HCT116 (cell line): ENCODE measurements at regions not wholly inside any gene's neighbourhood (a gene's known extent, or its start where the extent isn't known, plus 50 kb on each side); places are given as distances from the start of the nearest gene placed in this dataset.
"Not testable (repeated sequence)": the region's sequence is repeated elsewhere in the genome, so short reads cannot be mapped to it uniquely, and the experiment has no call there.

Experiments
- ATAC-seq: fragments of 200-7000 bp; cut with Tn5 transposase; 2 replicates; pipeline ENCODE4 v1.9.1; 2020; ENCODE audit warnings: mild to moderate bottlenecking, moderate library complexity
- BruUV-seq: library from RNA; stranded (reverse); fragments of 400-500 nt; replicated peaks from 2 replicates; lab custom pipeline; 2021; lab: Mats Ljungman, UMichigan
- CTCF ChIA-PET: fragments of 300-600 bp; sonication (Branson Sonifier 250); formaldehyde crosslinking; loops from one replicate; lab custom pipeline; 2021; ENCODE audit warnings: antibody characterized with exemption; lab: Charles Lee
- POLR2A ChIA-PET: fragments of 300-600, 350-600 bp; sonication (Branson Sonifier 250); formaldehyde crosslinking; loops from one replicate; lab custom pipeline; 2021; ENCODE audit warnings: antibody characterized with exemption; lab: Charles Lee
- RAD21 ChIA-PET, 2 experiments: fragments of 300-600 bp; sonication (Branson Sonifier 250); formaldehyde crosslinking; loops; one replicate each; lab custom pipeline; 2023; ENCODE audit warnings: low total read pairs in 2 of 2; ENCODE audit not compliant: uncharacterized antibody in 2 of 2, unreplicated experiment in 2 of 2, low non-redundant PET in 1 of 2; lab: Charles Lee
- DNase-seq: peaks from one replicate; pipeline ENCODE4 v3.0.0-alpha.2; 2010; ENCODE audit warnings: low read depth, low spot score
- H2AFZ ChIP-seq: fragments of 200-600 bp; shearing (Covaris generic), sonication (generic); 2 replicates; pipeline ENCODE4 v1.6.1; 2017; ENCODE audit warnings: low read depth, mixed run types, mixed read lengths, antibody characterized with exemption, low read length; ENCODE audit not compliant: poor library complexity, severe bottlenecking
- H3K27ac ChIP-seq: 2 replicates; pipeline ENCODE4 v1.5.1; 2012; ENCODE audit warnings: low read depth, low read length
- H3K27me3 ChIP-seq: fragments of 200-600 bp; sonication (generic); 2 replicates; pipeline ENCODE4 v1.6.1; 2016; ENCODE audit warnings: mixed run types, low read length, mixed read lengths; ENCODE audit not compliant: insufficient read depth
- H3K36me3 ChIP-seq, 2 experiments: fragments of 200-500 bp in 1 of 2; fragments of 200-600 bp in 1 of 2; sonication (Bioruptor generic) in 1 of 2; sonication (generic) in 1 of 2; 2 replicates each; pipeline versions ENCODE4 v1.5.1 to v1.6.1; 2014 to 2016; ENCODE audit warnings: low read length in 2 of 2, inconsistent platforms in 1 of 2, mixed read lengths in 1 of 2, mixed run types in 1 of 2; ENCODE audit not compliant: insufficient read depth in 2 of 2, control insufficient read depth in 1 of 2
- H3K4me1 ChIP-seq, 2 experiments: fragments of 200-600 bp in 1 of 2; sonication (generic) in 1 of 2; 2 replicates each; pipeline versions ENCODE4 v1.5.1 to v1.6.1; 2012 to 2017; ENCODE audit warnings: low read length in 2 of 2, inconsistent platforms in 1 of 2, mild to moderate bottlenecking in 1 of 2, mixed read lengths in 1 of 2, mixed run types in 1 of 2, moderate library complexity in 1 of 2; ENCODE audit not compliant: insufficient read depth in 2 of 2, control insufficient read depth in 1 of 2
- H3K4me2 ChIP-seq: fragments of 200-600 bp; sonication (generic); 2 replicates; pipeline ENCODE4 v1.6.1; 2017; ENCODE audit warnings: mixed run types, low read length, mixed read lengths
- H3K4me3 ChIP-seq, 2 experiments: fragments of 200-600 bp in 1 of 2; sonication (generic) in 1 of 2; replicated peaks in 1 of 2; 2 replicates each; pipeline ENCODE4 v1.5.1; 2011 to 2016; ENCODE audit warnings: low read length in 2 of 2, control low read depth in 1 of 2, low read depth in 1 of 2, mild to moderate bottlenecking in 1 of 2, mixed read lengths in 1 of 2, mixed run types in 1 of 2
- H3K79me2 ChIP-seq: fragments of 200-600 bp; sonication (generic); 2 replicates; pipeline ENCODE4 v1.6.1; 2017; ENCODE audit warnings: mild to moderate bottlenecking, mixed run types, low read length, moderate library complexity, mixed read lengths; ENCODE audit not compliant: insufficient read depth
- H3K9ac ChIP-seq: fragments of 200-600 bp; sonication (generic); 2 replicates; pipeline ENCODE4 v1.6.1; 2016; ENCODE audit warnings: low read length, mixed read lengths
- H3K9me2 ChIP-seq: fragments of 200-600 bp; sonication (generic), shearing (Covaris generic); 2 replicates; pipeline ENCODE4 v1.6.1; 2017; ENCODE audit warnings: mixed run types, mild to moderate bottlenecking, moderate library complexity; ENCODE audit not compliant: insufficient read depth
- H3K9me3 ChIP-seq, 2 experiments: fragments of 200-500 bp in 1 of 2; fragments of 200-600 bp in 1 of 2; sonication (Bioruptor generic) in 1 of 2; sonication (generic) in 1 of 2; 2 replicates each; pipeline ENCODE4 v1.6.1; 2014 to 2017; ENCODE audit warnings: low read length in 2 of 2, mixed read lengths in 2 of 2, inconsistent platforms in 1 of 2, low read depth in 1 of 2, mild to moderate bottlenecking in 1 of 2, mixed run types in 1 of 2, moderate library complexity in 1 of 2; ENCODE audit not compliant: control insufficient read depth in 1 of 2, insufficient read depth in 1 of 2
- H4K20me1 ChIP-seq: fragments of 200-600 bp; sonication (generic), shearing (Covaris generic); 2 replicates; pipeline ENCODE4 v1.6.1; 2017; ENCODE audit warnings: mixed run types, mild to moderate bottlenecking, moderate library complexity; ENCODE audit not compliant: insufficient read depth
- CBX3 ChIP-seq: IDR thresholded peaks from 2 replicates; pipeline ENCODE4 v1.6.1; 2012; ENCODE audit warnings: low read depth
- CEBPB ChIP-seq: IDR thresholded peaks from 2 replicates; pipeline ENCODE4 v1.6.1; 2012; ENCODE audit warnings: low read depth
- EGR1 ChIP-seq: IDR thresholded peaks from 2 replicates; pipeline ENCODE4 v1.6.1; 2012; ENCODE audit warnings: low read depth
- ELF1 ChIP-seq: IDR thresholded peaks from 2 replicates; pipeline ENCODE4 v1.6.1; 2012; ENCODE audit warnings: low read depth, borderline replicate concordance
- EZH2 ChIP-seq: fragments of 200-600 bp; sonication (generic); IDR thresholded peaks from 2 replicates; pipeline ENCODE4 v1.6.1; 2017; ENCODE audit warnings: antibody characterized with exemption, mixed run types
- EZH2phosphoT487 ChIP-seq: fragments of 200-600 bp; IDR thresholded peaks from 2 replicates; pipeline ENCODE4 v1.6.1; 2018; ENCODE audit warnings: antibody characterized with exemption, borderline replicate concordance
- FOSL1 ChIP-seq: IDR thresholded peaks from 2 replicates; pipeline ENCODE4 v1.6.1; 2012; ENCODE audit warnings: low read depth
- JUND ChIP-seq: IDR thresholded peaks from 2 replicates; pipeline ENCODE4 v1.6.1; 2012
- MAX ChIP-seq: IDR thresholded peaks from 2 replicates; pipeline ENCODE4 v1.6.1; 2012
- POLR2A ChIP-seq: IDR thresholded peaks from 2 replicates; pipeline ENCODE4 v1.7.0; 2011; ENCODE audit warnings: borderline replicate concordance; ENCODE audit not compliant: insufficient read depth, insufficient read length; ENCODE audit errors: extremely low read depth
- SIN3A ChIP-seq: IDR thresholded peaks from 2 replicates; pipeline ENCODE4 v1.6.1; 2012; ENCODE audit warnings: low read depth
- SP1 ChIP-seq: IDR thresholded peaks from 2 replicates; pipeline ENCODE4 v1.6.1; 2012; ENCODE audit warnings: low read depth
- SRF ChIP-seq: IDR thresholded peaks from 2 replicates; pipeline ENCODE4 v1.6.1; 2012; ENCODE audit warnings: low read depth
- ZNF274 ChIP-seq: fragments of 200-500 bp; sonication (Bioruptor generic); IDR thresholded peaks from 2 replicates; pipeline ENCODE4 v1.6.1; 2014; ENCODE audit warnings: mild to moderate bottlenecking, low read depth, low read length, inconsistent platforms
- intact Hi-C: fragments of 100-400 bp; cut with micrococcal nuclease; formaldehyde crosslinking; loops from 2 replicates; pipeline ENCODE4 v1.10.0; 2022
- TF ChIP-seq, protein P1 (sequence below): IDR thresholded peaks from 2 replicates; pipeline ENCODE4 v1.6.1; 2012; ENCODE audit warnings: low read depth
- TF ChIP-seq, protein P2 (sequence below): IDR thresholded peaks from 2 replicates; pipeline ENCODE4 v1.6.1; 2012

GRCh38 chr13:80496721-80497397 lies 155.9 kb upstream of the SPRY2 start:
- no peak for TF ChIP-seq CEBPB
- no peak for TF ChIP-seq ZNF274
- TF ChIP-seq JUND, result no peak
- no peak for TF ChIP-seq POLR2A
- TF ChIP-seq EGR1, result no peak
- TF ChIP-seq ELF1, result no peak
- TF ChIP-seq EZH2, result no peak
- no peak for TF ChIP-seq SRF
- TF ChIP-seq SIN3A, result no peak
- TF ChIP-seq MAX, result no peak
- TF ChIP-seq FOSL1, result no peak
- no peak for TF ChIP-seq SP1
- TF ChIP-seq, protein P1, sequence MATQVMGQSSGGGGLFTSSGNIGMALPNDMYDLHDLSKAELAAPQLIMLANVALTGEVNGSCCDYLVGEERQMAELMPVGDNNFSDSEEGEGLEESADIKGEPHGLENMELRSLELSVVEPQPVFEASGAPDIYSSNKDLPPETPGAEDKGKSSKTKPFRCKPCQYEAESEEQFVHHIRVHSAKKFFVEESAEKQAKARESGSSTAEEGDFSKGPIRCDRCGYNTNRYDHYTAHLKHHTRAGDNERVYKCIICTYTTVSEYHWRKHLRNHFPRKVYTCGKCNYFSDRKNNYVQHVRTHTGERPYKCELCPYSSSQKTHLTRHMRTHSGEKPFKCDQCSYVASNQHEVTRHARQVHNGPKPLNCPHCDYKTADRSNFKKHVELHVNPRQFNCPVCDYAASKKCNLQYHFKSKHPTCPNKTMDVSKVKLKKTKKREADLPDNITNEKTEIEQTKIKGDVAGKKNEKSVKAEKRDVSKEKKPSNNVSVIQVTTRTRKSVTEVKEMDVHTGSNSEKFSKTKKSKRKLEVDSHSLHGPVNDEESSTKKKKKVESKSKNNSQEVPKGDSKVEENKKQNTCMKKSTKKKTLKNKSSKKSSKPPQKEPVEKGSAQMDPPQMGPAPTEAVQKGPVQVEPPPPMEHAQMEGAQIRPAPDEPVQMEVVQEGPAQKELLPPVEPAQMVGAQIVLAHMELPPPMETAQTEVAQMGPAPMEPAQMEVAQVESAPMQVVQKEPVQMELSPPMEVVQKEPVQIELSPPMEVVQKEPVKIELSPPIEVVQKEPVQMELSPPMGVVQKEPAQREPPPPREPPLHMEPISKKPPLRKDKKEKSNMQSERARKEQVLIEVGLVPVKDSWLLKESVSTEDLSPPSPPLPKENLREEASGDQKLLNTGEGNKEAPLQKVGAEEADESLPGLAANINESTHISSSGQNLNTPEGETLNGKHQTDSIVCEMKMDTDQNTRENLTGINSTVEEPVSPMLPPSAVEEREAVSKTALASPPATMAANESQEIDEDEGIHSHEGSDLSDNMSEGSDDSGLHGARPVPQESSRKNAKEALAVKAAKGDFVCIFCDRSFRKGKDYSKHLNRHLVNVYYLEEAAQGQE, result no peak
- no peak for TF ChIP-seq EZH2phosphoT487
- TF ChIP-seq CBX3, result no peak
- TF ChIP-seq, protein P2, sequence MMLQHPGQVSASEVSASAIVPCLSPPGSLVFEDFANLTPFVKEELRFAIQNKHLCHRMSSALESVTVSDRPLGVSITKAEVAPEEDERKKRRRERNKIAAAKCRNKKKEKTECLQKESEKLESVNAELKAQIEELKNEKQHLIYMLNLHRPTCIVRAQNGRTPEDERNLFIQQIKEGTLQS, result no peak
- DNase-seq, result no peak
- intact Hi-C loops, result no loop called here
- no peaks in the 10 kb centered on the region for H3K79me2 ChIP-seq
- H3K4me3 ChIP-seq, result no peak overlapping the region
- no peaks in the 10 kb centered on the region for H3K27me3 ChIP-seq
- ATAC-seq, result no peak
- ChIA-PET RAD21 (no interaction called here), POLR2A (interaction anchor here (1.4 kb wide), 1 partner anchor 23 kb away, joined by 3 read pairs; no protein-coding TSS in a partner anchor), CTCF (interaction anchor here (0.9 kb wide), 1 partner anchor 14 kb away, joined by 3 read pairs; no protein-coding TSS in a partner anchor)
- no peaks in the 10 kb centered on the region for H3K9me3 ChIP-seq
- no peak overlapping the region for H3K9ac ChIP-seq
- no peak overlapping the region for H3K4me2 ChIP-seq
- BruUV-seq, result no TSS peak
- H3K4me1 ChIP-seq, result no peaks in the 10 kb centered on the region
- no peaks in the 10 kb centered on the region for H3K9me2 ChIP-seq
- no peak overlapping the region for H3K27ac ChIP-seq
- H4K20me1 ChIP-seq, result no peaks in the 10 kb centered on the region
- no peak overlapping the region for H2AFZ ChIP-seq
- no peaks in the 10 kb centered on the region for H3K36me3 ChIP-seq

DNA sequence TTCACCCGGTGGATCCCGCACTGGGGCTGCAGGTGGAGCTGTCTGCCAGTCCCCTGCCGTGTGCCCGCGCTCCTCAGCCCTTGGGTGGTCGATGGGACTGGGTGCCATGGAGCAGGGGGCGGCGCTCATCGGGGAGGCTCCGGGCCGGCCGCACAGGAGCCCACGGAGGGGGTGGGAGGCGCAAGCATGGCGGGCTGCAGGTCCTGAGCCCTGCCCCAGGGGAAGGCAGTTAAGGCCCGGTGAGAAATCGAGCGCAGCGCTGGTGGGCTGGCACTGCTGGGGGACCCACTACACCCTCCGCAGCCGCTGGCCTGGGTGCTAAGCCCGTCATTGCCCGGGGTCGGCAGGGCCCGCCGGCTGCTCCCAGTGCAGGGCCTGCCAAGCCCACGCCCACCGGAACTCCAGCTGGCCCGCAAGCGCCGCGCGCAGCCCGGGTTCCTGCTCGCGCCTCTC lies 149.6 kb upstream of the SPRY2 start:
- H3K9me3 ChIP-seq, H3K9ac ChIP-seq, H3K79me2 ChIP-seq, H3K4me1 ChIP-seq, H3K27me3 ChIP-seq, H3K4me2 ChIP-seq, RAD21 ChIA-PET, H4K20me1 ChIP-seq, ATAC-seq, H3K27ac ChIP-seq, POLR2A ChIA-PET, H3K4me3 ChIP-seq, BruUV-seq, DNase-seq, H3K36me3 ChIP-seq, intact Hi-C loops, H3K9me2 ChIP-seq, H2AFZ ChIP-seq, CTCF ChIA-PET: not testable (repeated sequence)
